Sigmoid colon (tissue), 6 donors: ENCODE measurements at regions not wholly inside any gene's neighbourhood (a gene's known extent, or its start where the extent isn't known, plus 50 kb on each side); places are given as distances from the start of the nearest gene placed in this dataset.

Experiments used
- DNase-seq: peaks from one replicate; pipeline ENCODE4 v3.0.0-alpha.2; 2019
- H3K27ac ChIP-seq, 4 donors: fragments of 200-600 bp; sonication (generic); one replicate each; pipeline ENCODE4 v1.5.1; 2016 to 2019; ENCODE audit warnings: mild to moderate bottlenecking in 1 of 4
- H3K27me3 ChIP-seq, 3 donors: fragments of 200-600 bp; sonication (generic); one replicate each; pipeline ENCODE4 v1.5.1; 2019; ENCODE audit warnings: mild to moderate bottlenecking in 1 of 3
- H3K36me3 ChIP-seq, 4 donors: fragments of 200-600 bp; sonication (generic); one replicate each; pipeline ENCODE4 v1.5.1; 2016 to 2019
- H3K4me1 ChIP-seq, 4 donors: fragments of 200-600 bp; sonication (generic); one replicate each; pipeline ENCODE4 v1.5.1; 2017 to 2019
- H3K4me3 ChIP-seq, 4 donors: fragments of 200-600 bp; sonication (generic); one replicate each; pipeline ENCODE4 v1.5.1; 2017 to 2019; ENCODE audit warnings: mild to moderate bottlenecking in 2 of 4, moderate library complexity in 1 of 4
- H3K9me3 ChIP-seq, 4 donors: fragments of 200-600 bp in 3 of 4; sonication (generic) in 3 of 4; one replicate each; pipeline versions ENCODE4 v1.5.1 to v1.6.1; 2013 to 2019
- CTCF ChIP-seq, 4 experiments: fragments of 450-650 bp in 3 of 4; fragments of 200-600 bp in 1 of 4; IDR thresholded peaks; one replicate each; pipeline ENCODE4 v1.5.1; 2016 to 2019; ENCODE audit warnings: antibody characterized with exemption in 4 of 4, mild to moderate bottlenecking in 3 of 4, moderate library complexity in 2 of 4
- EP300 ChIP-seq, 4 donors: sonication (generic); formaldehyde crosslinking; IDR thresholded peaks; one replicate each; pipeline ENCODE4 v1.6.1; 2017; ENCODE audit warnings: antibody characterized with exemption in 4 of 4
- POLR2A ChIP-seq, 2 donors: fragments of 450-650 bp; IDR thresholded peaks; one replicate each; pipeline ENCODE4 v1.6.1; 2016; ENCODE audit warnings: antibody characterized with exemption in 2 of 2, mild to moderate bottlenecking in 2 of 2, moderate library complexity in 2 of 2
- POLR2AphosphoS5 ChIP-seq, 4 donors: sonication (generic); formaldehyde crosslinking; IDR thresholded peaks; one replicate each; pipeline ENCODE4 v1.6.1; 2017; ENCODE audit warnings: antibody characterized with exemption in 4 of 4
- WGBS, 2 donors: extraction: QIAGEN DNeasy Blood & Tissue Kit; methylation state at CpG; one replicate each; pipeline ENCODE4 v1.1.7; 2013; 5-methylcytosine and 5-hydroxymethylcytosine counted together
- intact Hi-C: fragments of 100-400 bp; cut with DNase I; formaldehyde crosslinking; loops from one replicate; pipeline ENCODE4 v1.15.1; 2023
- donor health status: healthy with polysubstance abuse.
- donor health status: healthy.

DNA sequence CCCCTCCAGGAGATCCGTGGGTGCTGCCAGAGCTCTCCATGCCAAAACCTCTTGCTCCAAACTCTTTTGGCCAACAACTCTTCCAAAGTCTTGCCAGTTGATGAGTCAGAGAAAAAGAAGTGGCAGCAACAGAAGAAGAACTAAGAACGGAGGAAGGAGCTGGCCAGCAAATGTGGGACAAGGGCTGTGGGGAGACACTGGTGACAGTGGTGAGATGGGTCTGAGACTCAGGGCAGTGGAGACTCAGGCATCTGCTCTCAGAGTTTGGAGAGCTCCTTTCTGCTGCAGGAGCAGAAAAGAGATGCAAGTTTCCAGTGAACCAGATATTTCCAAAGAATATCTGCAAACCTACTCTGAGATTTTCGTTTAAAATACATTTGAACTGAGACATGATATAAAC is 92.3 kb upstream of the SEMA6A start:
- Histone ChIP-seq H3K4me3 (no peak overlapping the region), H3K27me3 (no peaks in the 10 kb centered on the region), H3K36me3 (no peaks in the 10 kb centered on the region), H3K4me1 (no peaks in the 10 kb centered on the region), H3K9me3 (no peaks in the 10 kb centered on the region), H3K27ac (no peak overlapping the region)
- WGBS, 2 donors, result 77 to 83% methylated on average over 3 of the region's 3 CpGs
- intact Hi-C loops, result no loop called here
- TF ChIP-seq POLR2AphosphoS5 (IDR thresholded peaks at IDR 0.05) (no peak), CTCF (IDR thresholded peaks at IDR 0.05) (no peak), POLR2A (IDR thresholded peaks at IDR 0.05) (no peak), EP300 (IDR thresholded peaks at IDR 0.05) (no peak)
- no peak for DNase-seq

- Histone ChIP-seq H3K27me3 (no peaks in the 10 kb centered on the region), H3K27ac (no peak overlapping the region), H3K4me3 (no peak overlapping the region), H3K36me3 (no peaks in the 10 kb centered on the region), H3K4me1 (no peaks in the 10 kb centered on the region), H3K9me3 (no peaks in the 10 kb centered on the region)
- TF ChIP-seq POLR2AphosphoS5 (IDR thresholded peaks at IDR 0.05) (no peak), POLR2A (IDR thresholded peaks at IDR 0.05) (no peak), CTCF (IDR thresholded peaks at IDR 0.05) (no peak), EP300 (IDR thresholded peaks at IDR 0.05) (no peak)
- 73 to 83% methylated on average over 5 of the region's 5 CpGs for WGBS, 2 donors
- intact Hi-C loops, result no loop called here
- no peak for DNase-seq
Observed at GRCh38 chr5:116664988-116665387, 90.4 kb upstream of the SEMA6A start.

- Histone ChIP-seq H3K9me3 (no peaks in the 10 kb centered on the region), H3K4me3 (no peak overlapping the region), H3K4me1 (no peaks in the 10 kb centered on the region), H3K36me3 (no peaks in the 10 kb centered on the region), H3K27me3 (no peaks in the 10 kb centered on the region), H3K27ac (no peak overlapping the region)
- 61 to 67% methylated on average over 1 of the region's 1 CpG for WGBS, 2 donors
- DNase-seq, result no peak
- TF ChIP-seq POLR2AphosphoS5 (IDR thresholded peaks at IDR 0.05), result no peak
- TF ChIP-seq EP300 (IDR thresholded peaks at IDR 0.05), result no peak
- TF ChIP-seq POLR2A (IDR thresholded peaks at IDR 0.05), result no peak
- no peak for TF ChIP-seq CTCF (IDR thresholded peaks at IDR 0.05)
- intact Hi-C loops, result no loop called here
Observed at GRCh38 chr5:116663081-116663480, 88.5 kb upstream of the SEMA6A start.

GRCh38 chr5:116661419-116661818 is 86.8 kb upstream of the SEMA6A start:
- H3K9me3 ChIP-seq, result no peaks in the 10 kb centered on the region
- intact Hi-C loops, result no loop called here
- H3K27me3 ChIP-seq, result no peaks in the 10 kb centered on the region
- H3K27ac ChIP-seq, result no peak overlapping the region
- 72 to 83% methylated on average over 4 of the region's 4 CpGs for WGBS, 2 donors
- H3K36me3 ChIP-seq, result no peaks in the 10 kb centered on the region
- no peak overlapping the region for H3K4me3 ChIP-seq
- TF ChIP-seq POLR2A (IDR thresholded peaks at IDR 0.05), result no peak
- TF ChIP-seq CTCF (IDR thresholded peaks at IDR 0.05), result no peak
- no peak for TF ChIP-seq POLR2AphosphoS5 (IDR thresholded peaks at IDR 0.05)
- no peak for TF ChIP-seq EP300 (IDR thresholded peaks at IDR 0.05)
- no peak for DNase-seq
- no peaks in the 10 kb centered on the region for H3K4me1 ChIP-seq

- WGBS, 2 donors, result 92 to 95% methylated on average over 5 of the region's 5 CpGs
- intact Hi-C loops, result no loop called here
- TF ChIP-seq EP300 (IDR thresholded peaks at IDR 0.05) (no peak), POLR2A (IDR thresholded peaks at IDR 0.05) (no peak), POLR2AphosphoS5 (IDR thresholded peaks at IDR 0.05) (no peak), CTCF (IDR thresholded peaks at IDR 0.05) (no peak)
- no peaks in the 10 kb centered on the region for H3K27me3 ChIP-seq
- DNase-seq, result no peak
- H3K4me1 ChIP-seq, result no peaks in the 10 kb centered on the region
- no peak overlapping the region for H3K27ac ChIP-seq
- no peaks in the 10 kb centered on the region for H3K9me3 ChIP-seq
- H3K4me3 ChIP-seq, result no peak overlapping the region
- H3K36me3 ChIP-seq, result no peaks in the 10 kb centered on the region
Observed at GRCh38 chr5:116660929-116661328, 86.3 kb upstream of the SEMA6A start.
